ENCODE measurements at regions not wholly inside any gene's neighbourhood (a gene's known extent, or its start where the extent isn't known, plus 50 kb on each side); places are given as distances from the start of the nearest gene placed in this dataset.
"Not testable (repeated sequence)": the region's sequence is repeated elsewhere in the genome, so short reads cannot be mapped to it uniquely, and the experiment has no call there.

- no peak for DNase-seq
These were observed 345.4 kb upstream of the C16orf82 start for GRCh38 chr16:26721290-26721689.

DNA sequence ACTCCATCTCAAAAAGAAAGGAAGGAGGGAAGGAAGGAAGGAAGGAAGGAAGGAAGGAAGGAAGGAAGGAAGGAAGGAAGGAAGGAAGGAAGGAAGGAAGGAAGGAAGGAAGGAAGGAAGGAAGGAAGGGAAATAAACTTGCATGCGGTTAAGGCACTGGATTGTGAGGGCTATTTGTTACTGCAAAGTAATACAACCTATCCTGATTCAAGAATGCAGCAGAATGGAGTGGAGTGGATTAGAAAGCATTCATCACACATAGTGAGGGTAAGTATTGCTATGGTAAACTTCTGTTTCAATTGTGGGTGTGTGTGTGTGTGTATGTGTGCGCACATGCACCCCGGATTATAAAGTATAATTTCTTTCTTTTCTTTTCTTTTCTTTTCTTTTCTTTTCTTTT lies 344.8 kb upstream of the C16orf82 start:
- DNase-seq: not testable (repeated sequence)

DNA sequence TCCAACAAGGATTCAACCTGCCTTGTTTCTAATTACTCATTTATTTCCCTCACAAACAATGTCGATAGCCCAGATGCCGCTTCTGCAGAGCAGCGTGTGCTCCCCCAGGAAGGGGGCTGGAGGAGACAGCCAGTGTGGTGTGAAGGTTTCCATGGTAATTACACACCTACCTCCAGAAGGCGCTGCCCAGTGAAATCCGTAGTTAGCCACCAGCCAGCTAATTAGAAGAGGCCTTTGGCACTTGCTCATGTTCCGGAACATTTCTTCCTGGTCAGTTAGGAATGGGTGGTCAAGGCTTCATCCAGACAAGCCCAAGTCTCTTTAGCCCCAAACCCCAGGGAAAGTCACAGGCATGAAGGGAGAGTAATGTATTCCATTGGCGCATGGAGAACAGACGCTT lies 342.5 kb upstream of the C16orf82 start:
- peak; percentile 37 for DNase-seq

- peak; percentile 31 for DNase-seq
These were observed 338.9 kb upstream of the C16orf82 start for GRCh38 chr16:26727848-26728247.

DNA sequence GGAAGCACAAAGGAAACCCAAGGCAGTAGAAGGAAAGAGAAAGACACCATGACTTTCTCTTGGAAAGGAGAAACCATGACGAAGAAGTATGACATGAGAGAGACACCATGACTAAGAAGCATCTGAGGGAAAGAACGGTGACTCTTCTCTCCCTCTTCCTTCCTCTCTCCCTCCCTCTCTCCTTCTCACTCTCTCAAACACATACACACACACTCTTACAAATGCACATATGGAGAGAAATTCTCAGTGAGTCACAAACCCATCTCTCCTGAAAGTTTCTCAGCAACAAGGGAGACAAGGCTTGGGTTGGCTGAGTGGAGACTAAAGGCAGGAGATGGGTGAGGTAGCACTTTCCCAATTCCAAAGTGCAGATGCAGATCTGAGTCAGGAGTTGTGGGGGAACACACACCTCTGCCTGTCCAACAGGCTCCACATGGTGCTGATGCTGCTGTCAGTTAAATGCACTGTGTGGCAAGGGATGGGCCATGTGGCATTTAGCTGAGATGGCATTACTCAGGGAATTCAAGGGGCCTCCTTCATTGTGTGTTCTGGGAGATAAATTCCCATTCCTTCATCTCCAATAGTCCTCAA lies 336.7 kb upstream of the C16orf82 start:
- DNase-seq: no peak

GRCh38 chr16:26731729-26732128 lies 335.0 kb upstream of the C16orf82 start:
- no peak for DNase-seq

DNA sequence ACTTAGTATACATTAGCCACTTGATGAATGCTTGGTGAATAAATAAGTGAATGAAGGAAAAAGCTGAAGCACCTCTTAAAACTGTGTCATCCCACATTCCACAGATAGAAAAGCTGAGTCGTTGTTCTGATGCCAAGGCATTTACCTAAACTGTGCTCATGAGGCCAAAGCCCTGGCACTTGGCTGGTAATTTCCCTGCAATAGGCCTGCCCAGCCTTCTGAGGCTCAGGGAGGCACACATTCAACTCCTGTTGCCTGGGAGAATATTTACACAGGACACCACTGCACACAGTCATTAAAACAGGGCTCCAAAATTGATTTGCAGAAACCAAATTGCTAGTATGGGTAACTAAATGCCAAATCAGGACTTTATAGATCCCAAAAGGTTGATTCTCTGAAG lies 333.0 kb upstream of the C16orf82 start:
- no peak for DNase-seq

- DNase-seq: no peak
These were observed 331.2 kb upstream of the C16orf82 start for GRCh38 chr16:26735521-26735920.

- DNase-seq: no peak
These were observed 330.6 kb upstream of the C16orf82 start for GRCh38 chr16:26736084-26736483.

DNA sequence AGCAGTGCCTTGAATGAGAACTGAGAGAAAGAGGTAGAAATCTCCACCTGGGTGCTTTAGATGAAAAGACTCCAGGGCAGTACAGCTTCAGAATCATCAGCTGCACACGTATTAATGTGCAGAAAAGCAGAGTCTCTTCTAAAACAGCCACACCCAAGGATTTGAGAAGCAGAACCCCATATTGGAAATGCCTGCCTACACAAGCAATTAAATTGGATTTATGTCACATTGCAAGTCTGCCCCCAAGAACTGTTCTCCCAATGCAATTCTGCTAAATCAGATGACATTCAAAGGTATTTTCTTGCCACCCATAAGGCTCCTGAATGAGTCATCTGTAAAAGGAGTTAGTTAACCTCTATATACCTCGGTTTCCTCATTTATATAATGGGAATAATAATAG lies 326.0 kb upstream of the C16orf82 start:
- no peak for DNase-seq

DNA sequence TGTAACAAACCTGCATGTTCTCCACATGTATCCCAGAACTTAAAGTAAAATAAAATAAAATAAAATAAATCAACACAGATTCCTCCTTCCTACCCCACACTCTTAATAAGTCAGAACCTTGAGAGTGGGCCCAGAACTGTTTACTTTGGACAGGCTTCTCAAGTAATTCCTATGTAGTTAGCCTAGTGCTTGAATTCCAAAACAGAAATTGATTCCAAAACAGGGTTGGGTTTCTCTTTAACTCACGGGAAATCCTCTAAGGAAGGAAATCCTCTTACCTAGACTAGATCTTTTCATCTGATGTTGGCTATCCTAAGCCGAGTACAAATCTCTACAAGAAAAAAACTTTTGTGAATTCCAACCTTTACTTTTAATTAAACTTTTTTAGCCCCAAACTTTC lies 324.7 kb upstream of the C16orf82 start:
- DNase-seq: no peak

DNA sequence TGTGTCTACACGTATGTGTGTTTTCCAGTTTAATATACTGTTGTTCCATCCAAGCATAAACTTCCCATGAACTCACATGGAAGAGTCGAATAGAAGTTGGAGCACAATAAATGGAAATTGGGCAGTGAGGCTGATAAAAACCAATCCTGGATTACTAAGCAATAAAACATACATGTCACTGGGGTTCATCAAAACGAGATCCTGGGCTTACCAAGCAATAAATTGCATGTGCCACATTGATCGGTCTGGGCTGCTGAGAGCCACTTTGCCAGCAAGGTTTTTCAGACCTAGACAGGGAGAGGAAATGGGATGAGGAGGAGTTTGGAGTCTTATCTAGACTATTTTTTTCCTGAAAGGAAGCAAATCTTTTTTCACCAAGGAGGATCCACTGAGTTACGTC lies 322.3 kb upstream of the C16orf82 start:
- DNase-seq: no peak

DNA sequence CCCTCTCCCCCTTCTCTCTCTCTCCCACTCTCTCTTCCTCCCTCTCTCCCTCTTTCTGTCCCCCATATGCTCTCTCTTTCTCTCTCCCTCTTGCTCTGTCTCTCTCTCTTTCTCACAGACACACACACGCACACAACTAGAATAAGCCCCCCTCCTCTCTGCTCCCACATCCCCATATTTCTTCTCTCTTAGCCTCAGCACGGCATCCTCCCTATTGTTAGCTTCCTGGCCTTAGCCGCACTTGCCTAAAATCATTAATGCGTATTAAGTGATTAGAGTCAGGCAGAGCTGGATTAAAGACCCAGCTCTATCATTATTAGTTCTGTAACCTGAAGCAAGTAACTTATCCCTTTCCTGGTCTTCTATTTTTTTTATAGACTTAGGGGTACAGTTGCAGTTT lies 319.0 kb upstream of the C16orf82 start:
- DNase-seq: no peak

GRCh38 chr16:26749072-26749471 lies 317.7 kb upstream of the C16orf82 start:
- DNase-seq: no peak

DNA sequence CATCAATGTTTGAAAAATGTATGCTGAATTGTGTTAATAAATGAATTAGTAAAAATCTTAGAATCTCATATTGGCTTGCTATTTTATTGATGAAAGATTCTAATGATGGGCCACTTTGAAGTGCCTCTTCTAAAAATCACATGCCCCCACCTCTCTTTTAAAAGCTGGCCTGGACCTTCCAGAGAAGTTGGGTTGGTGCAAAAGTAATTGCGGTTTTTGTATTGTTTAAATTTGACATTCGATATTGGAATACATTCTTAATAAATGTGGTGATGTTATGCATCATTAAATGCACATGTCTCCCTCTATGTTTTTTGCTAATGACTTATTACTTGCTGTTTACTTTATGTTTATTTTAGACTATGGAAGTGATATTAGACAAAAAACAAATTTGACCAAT lies 314.6 kb upstream of the C16orf82 start:
- DNase-seq: no peak

DNA sequence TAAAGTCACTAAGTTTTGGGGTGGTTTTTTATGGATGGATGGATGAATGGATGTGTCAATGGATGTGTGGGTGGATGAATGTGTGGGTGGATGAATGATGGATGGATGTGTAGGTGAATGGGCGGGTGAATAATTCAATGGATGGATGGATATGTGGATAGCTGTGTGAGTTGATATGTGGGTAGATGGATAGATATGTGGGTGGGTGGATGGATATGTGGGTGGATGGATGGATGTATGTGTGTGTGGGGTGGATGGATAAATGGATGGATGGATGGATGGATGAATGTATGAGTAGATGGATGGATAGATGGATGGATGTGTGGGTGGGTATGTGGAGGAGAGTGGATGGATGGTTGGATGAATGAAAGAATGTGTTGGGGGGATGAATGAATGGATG lies 310.1 kb upstream of the C16orf82 start:
- DNase-seq: no peak

- peak; percentile 26 for DNase-seq
These were observed 304.1 kb upstream of the C16orf82 start for GRCh38 chr16:26762594-26762993.

GRCh38 chr16:26765087-26765486 lies 301.6 kb upstream of the C16orf82 start:
- no peak for DNase-seq

GRCh38 chr16:26768385-26769010 lies 298.2 kb upstream of the C16orf82 start:
- DNase-seq: no peak

DNA sequence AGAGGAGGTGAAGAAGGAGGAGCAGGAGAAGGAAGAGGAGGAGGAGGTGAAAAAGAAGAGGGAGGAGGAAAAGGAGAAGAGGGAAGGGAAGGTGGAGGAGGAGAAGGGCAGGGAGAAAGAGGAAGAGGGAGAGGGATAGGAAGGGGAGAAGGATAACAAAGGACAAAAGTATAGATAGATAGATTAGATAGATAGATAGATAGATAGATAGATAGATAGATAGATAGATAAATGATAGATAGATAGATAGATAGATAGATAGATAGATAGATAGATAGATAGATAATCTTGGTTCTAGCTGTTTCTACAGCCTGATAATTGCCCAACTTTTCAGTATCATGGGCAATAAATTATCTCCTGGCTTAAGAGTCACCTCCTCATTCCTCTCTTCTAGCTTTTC lies 296.2 kb upstream of the C16orf82 start:
- DNase-seq: no peak

- DNase-seq: no peak
These were observed 294.2 kb upstream of the C16orf82 start for GRCh38 chr16:26772503-26772902.

DNA sequence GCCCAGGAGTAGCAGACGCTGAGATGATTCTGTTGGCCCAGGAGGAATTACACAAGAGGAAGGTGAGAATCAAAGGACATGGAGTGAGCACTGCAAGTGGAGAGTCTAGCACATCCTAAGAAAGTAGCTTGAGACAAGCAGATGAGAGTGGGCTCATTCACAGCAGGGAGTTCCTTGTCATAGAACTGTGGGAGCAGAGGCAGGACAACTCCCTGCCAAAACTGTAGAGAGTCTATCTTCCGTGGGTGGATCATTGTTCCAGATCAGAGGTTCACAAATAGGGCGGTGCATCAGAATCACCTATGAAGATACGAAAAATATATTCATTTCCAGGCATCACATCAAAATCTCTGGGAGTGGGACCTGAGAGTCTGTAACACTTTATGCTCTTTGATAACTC lies 288.9 kb upstream of the C16orf82 start:
- no peak for DNase-seq

DNA sequence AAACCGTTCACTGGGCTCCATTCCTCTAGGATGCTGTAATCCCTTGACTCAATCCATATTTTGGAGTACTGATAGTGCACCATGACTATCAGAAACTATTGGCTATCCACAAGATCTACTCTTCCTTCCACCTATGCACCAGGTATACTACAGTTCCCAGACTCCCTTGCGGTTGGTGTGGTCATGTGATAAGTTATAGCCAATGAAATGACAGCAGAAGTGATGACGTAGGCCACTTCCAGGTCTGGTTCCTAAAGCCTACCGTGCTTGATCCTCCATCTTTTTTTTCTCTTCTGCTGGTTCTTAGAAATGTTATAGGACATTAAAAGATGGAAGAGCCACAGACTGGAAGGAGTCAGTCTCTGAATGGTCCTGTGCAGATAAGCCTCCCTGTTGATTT lies 278.8 kb upstream of the C16orf82 start:
- DNase-seq: no peak

DNA sequence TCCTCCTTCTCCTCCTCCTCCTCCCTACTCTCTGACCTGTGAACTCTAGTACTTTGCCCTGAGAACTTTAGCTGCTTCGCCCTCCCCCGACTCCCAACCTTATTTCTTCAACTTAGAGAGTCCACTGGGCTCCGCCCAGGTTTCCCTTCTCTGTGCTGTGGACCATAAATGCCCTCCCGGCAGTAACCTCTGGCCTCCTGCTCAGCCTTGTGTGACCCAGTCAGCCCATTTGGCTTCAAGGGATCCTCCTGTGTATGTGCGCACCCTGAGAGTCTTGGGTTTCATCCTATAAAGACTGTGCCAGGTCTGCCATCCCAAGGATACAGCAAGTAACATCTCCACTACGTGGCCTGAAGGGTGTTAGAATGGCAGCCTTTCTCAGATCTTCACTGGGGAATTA lies 275.6 kb upstream of the C16orf82 start:
- peak; percentile 57 for DNase-seq

GRCh38 chr16:26795184-26795583 lies 271.5 kb upstream of the C16orf82 start:
- DNase-seq: no peak
